ENCODE measurements at regions not wholly inside any gene's neighbourhood (a gene's known extent, or its start where the extent isn't known, plus 50 kb on each side); places are given as distances from the start of the nearest gene placed in this dataset.
"Not testable (repeated sequence)": the region's sequence is repeated elsewhere in the genome, so short reads cannot be mapped to it uniquely, and the experiment has no call there.

DNA sequence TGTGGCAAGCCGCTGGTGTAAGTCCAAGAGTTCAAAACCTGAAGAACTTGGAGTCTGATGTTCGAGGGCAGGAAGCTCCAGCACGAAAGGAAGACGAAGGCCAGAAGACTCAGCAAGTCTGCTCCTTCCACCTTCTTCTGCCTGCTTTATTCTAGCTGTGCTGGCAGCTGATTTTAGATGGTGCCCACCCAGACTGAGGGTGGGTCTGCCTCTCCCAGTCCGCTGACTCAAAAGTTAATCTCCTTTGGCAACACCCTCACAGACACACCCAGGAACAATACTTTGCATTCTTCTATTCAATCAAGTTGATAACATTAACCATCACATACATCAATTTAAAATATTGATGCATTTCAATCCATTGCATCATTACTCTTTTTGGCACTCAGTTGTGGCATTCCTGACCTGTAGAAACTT lies 373.1 kb downstream of the CDH10 start:
- TF ChIP-seq, protein P1, sequence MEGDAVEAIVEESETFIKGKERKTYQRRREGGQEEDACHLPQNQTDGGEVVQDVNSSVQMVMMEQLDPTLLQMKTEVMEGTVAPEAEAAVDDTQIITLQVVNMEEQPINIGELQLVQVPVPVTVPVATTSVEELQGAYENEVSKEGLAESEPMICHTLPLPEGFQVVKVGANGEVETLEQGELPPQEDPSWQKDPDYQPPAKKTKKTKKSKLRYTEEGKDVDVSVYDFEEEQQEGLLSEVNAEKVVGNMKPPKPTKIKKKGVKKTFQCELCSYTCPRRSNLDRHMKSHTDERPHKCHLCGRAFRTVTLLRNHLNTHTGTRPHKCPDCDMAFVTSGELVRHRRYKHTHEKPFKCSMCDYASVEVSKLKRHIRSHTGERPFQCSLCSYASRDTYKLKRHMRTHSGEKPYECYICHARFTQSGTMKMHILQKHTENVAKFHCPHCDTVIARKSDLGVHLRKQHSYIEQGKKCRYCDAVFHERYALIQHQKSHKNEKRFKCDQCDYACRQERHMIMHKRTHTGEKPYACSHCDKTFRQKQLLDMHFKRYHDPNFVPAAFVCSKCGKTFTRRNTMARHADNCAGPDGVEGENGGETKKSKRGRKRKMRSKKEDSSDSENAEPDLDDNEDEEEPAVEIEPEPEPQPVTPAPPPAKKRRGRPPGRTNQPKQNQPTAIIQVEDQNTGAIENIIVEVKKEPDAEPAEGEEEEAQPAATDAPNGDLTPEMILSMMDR (IDR thresholded peaks at IDR 0.05; ENCODE audit: low read length): not testable (repeated sequence)
- TF ChIP-seq EZH2 (IDR thresholded peaks at IDR 0.05; ENCODE audit: borderline replicate concordance, low read length): not testable (repeated sequence)
